ENCODE measurements at regions not wholly inside any gene's neighbourhood (a gene's known extent, or its start where the extent isn't known, plus 50 kb on each side); places are given as distances from the start of the nearest gene placed in this dataset.

DNA sequence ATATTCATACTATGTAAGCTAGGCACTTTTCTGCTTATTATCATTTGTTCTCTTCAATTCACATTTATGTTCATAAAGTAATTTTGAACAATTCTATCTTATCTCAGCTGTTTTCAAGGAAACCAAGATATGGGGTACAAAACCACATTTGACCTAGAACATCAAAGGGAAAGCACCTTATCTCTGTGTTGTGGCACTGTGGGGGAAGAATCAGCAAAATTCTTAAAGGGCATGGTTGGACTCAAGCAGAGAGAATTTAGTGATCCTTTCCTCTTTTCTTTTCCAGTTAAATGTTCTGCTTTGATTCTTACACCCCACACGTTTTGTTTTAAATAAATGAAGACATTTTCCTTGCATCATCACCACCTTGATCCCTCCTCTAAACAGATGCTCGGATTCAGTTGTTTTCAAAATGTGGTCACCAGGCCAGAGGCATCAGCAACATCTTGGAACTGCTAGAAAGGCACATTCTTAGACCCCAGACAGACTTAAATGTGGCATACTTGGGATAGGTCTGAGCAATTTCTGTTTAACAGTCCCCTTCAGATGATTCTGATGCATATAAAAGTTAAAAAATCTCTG lies 128.4 kb upstream of the TP63 start:
- intact Hi-C loops (cut with DNase I; ENCODE audit: low total_unique reads): no loop called here
- no peak for DNase-seq

DNA sequence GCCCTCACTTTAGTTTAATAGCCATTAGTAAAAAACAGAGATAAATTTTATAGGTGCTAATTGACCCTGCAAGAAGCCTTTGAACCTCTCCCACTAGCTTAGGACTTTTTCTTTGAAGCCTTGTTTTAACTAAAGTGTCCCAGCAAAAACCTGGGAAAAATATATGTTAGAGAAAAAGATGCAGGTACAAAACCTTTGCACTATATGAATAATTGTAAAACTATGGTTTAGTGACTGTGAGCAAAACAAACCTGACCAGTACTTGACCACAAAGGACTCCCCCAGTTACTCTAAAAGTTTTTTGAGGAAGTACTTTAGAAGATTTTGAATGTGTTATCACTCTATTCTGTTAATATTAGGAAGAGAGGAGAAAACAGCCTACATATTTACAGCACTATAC lies 123.3 kb upstream of the TP63 start:
- intact Hi-C loops (cut with DNase I; ENCODE audit: low total_unique reads): no loop called here
- no peaks in the 10 kb centered on the region for H3K4me1 ChIP-seq
- peaks cover 0 to 7% (median 0%) of the 10 kb centered on the region in 7 donors for H3K27me3 ChIP-seq (replicated peaks in 1 of 7)
- H3K9me3 ChIP-seq: no peaks in the 10 kb centered on the region
- no peak for DNase-seq
- H3K27ac ChIP-seq: no peak overlapping the region
- H3K4me3 ChIP-seq: no peak overlapping the region
- TF ChIP-seq POLR2AphosphoS5 (IDR thresholded peaks at IDR 0.05): no peak
- TF ChIP-seq POLR2A (IDR thresholded peaks at IDR 0.05): no peak
- TF ChIP-seq, protein P1, sequence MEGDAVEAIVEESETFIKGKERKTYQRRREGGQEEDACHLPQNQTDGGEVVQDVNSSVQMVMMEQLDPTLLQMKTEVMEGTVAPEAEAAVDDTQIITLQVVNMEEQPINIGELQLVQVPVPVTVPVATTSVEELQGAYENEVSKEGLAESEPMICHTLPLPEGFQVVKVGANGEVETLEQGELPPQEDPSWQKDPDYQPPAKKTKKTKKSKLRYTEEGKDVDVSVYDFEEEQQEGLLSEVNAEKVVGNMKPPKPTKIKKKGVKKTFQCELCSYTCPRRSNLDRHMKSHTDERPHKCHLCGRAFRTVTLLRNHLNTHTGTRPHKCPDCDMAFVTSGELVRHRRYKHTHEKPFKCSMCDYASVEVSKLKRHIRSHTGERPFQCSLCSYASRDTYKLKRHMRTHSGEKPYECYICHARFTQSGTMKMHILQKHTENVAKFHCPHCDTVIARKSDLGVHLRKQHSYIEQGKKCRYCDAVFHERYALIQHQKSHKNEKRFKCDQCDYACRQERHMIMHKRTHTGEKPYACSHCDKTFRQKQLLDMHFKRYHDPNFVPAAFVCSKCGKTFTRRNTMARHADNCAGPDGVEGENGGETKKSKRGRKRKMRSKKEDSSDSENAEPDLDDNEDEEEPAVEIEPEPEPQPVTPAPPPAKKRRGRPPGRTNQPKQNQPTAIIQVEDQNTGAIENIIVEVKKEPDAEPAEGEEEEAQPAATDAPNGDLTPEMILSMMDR (IDR thresholded peaks at IDR 0.05 in 8 of 11, conservative IDR thresholded peaks at IDR 0.05 in 3 of 11): no peak
- no peaks in the 10 kb centered on the region for H3K36me3 ChIP-seq

More for the DNA sequence above, 128.4 kb upstream of the TP63 start:
- Histone ChIP-seq H3K4me1 (no peaks in the 10 kb centered on the region), H3K4me3 (no peak overlapping the region), H3K9me3 (peaks cover 0 to 10% (median 0%) of the 10 kb centered on the region in 8 donors), H3K27ac (no peak overlapping the region), H3K36me3 (no peaks in the 10 kb centered on the region), H3K27me3 (replicated peaks in 1 of 7) (peaks cover 0 to 7% (median 0%) of the 10 kb centered on the region in 7 donors)
- WGBS, 5 donors: 35 to 79% (median 66%) methylated on average over 2 of the region's 2 CpGs
- TF ChIP-seq POLR2A (IDR thresholded peaks at IDR 0.05): no peak
- TF ChIP-seq POLR2AphosphoS5 (IDR thresholded peaks at IDR 0.05): no peak
- TF ChIP-seq, protein P1 (IDR thresholded peaks at IDR 0.05 in 8 of 11, conservative IDR thresholded peaks at IDR 0.05 in 3 of 11): no peak

DNA sequence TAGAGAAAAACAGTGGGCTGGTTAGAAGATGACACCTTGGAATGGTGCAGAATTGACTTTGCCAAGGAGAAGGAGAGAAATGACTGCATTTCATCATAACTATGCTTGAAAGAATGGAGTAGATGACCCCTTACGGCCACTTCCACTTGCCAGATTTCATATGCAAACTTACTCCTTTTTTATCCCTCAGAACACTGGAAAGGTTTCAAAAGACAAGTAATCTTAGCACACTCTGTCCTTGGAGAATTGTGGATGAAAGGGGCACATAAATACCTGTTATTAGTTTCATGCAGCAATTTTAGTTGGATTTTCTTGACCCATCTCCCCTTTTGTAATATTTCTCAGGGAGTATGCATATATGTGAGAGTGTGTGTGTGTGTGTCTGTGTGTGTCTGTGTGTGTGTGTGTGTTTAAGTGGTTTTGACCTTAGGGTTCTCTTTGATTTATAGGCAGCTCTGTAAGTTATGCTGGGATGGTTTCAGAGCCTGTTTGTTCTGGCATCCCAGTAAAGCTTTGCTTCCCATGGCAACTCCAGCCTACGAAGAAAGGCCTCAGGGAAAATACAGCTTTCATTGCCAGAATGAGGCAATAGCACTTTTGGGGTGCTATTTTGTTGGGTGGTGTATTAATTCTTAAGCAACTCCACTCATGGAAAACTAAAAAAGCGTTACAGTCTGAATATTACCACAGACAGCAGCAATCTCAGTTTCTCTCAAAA lies 122.2 kb upstream of the TP63 start:
- Histone ChIP-seq H3K4me3 (no peak overlapping the region), H3K27ac (no peak overlapping the region), H3K27me3 (replicated peaks in 1 of 7) (peaks cover 0 to 7% (median 0%) of the 10 kb centered on the region in 7 donors), H3K4me1 (no peaks in the 10 kb centered on the region), H3K9me3 (no peaks in the 10 kb centered on the region), H3K36me3 (no peaks in the 10 kb centered on the region)
- 75 to 92% (median 84%) methylated on average over 3 of the region's 3 CpGs for WGBS, 5 donors
- intact Hi-C loops (cut with DNase I; ENCODE audit: low total_unique reads): no loop called here
- TF ChIP-seq, protein P1 (IDR thresholded peaks at IDR 0.05 in 8 of 11, conservative IDR thresholded peaks at IDR 0.05 in 3 of 11): no peak
- TF ChIP-seq POLR2A (IDR thresholded peaks at IDR 0.05) (no peak), POLR2AphosphoS5 (IDR thresholded peaks at IDR 0.05) (no peak)
- DNase-seq: no peak

DNA sequence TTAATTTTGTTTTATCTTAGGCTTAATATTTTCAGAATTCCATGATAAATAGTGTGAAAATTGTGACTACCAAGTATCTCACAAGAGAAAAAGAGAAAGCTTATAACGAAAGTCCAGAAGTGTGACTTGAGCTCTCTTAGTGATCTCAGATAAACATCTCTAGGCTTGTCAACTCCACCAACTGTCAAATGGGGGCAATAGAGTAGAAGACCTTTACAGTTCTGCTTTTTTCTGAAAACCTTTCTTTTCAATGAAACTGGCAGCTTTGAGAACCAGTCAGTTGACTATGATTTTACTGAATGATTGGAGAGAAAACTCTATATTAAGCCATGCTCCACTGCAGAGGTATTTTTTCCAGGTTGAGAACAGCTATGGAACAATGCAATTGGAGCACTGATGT lies 119.2 kb upstream of the TP63 start:
- intact Hi-C loops (cut with DNase I; ENCODE audit: low total_unique reads): no loop called here
- no peaks in the 10 kb centered on the region for H3K4me1 ChIP-seq
- H3K36me3 ChIP-seq: no peaks in the 10 kb centered on the region
- H3K27me3 ChIP-seq (replicated peaks in 1 of 7): no peaks in the 10 kb centered on the region
- no peak for DNase-seq
- H3K9me3 ChIP-seq: peaks cover 0 to 5% (median under 1%) of the 10 kb centered on the region in 8 donors
- 14 to 53% (median 32%) methylated on average over 1 of the region's 1 CpG for WGBS, 5 donors
- no peak for TF ChIP-seq POLR2AphosphoS5 (IDR thresholded peaks at IDR 0.05)
- TF ChIP-seq, protein P1 (IDR thresholded peaks at IDR 0.05 in 8 of 11, conservative IDR thresholded peaks at IDR 0.05 in 3 of 11): no peak
- TF ChIP-seq POLR2A (IDR thresholded peaks at IDR 0.05): no peak
- no peak overlapping the region for H3K4me3 ChIP-seq
- H3K27ac ChIP-seq: no peak overlapping the region
